Urinary bladder (tissue), 3 donors: ENCODE measurements at regions not wholly inside any gene's neighbourhood (a gene's known extent, or its start where the extent isn't known, plus 50 kb on each side); places are given as distances from the start of the nearest gene placed in this dataset.

Experiments
- DNase-seq: peaks from one replicate; pipeline ENCODE4 v3.0.0-alpha.2; 2015; ENCODE audit errors: extremely low spot score
- H3K27ac ChIP-seq: one replicate; pipeline ENCODE4 v1.5.1; 2013; ENCODE audit warnings: low read depth, mild to moderate bottlenecking, moderate library complexity
- H3K36me3 ChIP-seq: one replicate; pipeline ENCODE4 v1.6.1; 2013; ENCODE audit warnings: mild to moderate bottlenecking, moderate library complexity; ENCODE audit not compliant: insufficient read depth
- H3K4me1 ChIP-seq: one replicate; pipeline ENCODE4 v1.6.1; 2013; ENCODE audit warnings: mild to moderate bottlenecking, moderate library complexity; ENCODE audit not compliant: insufficient read depth
- H3K4me3 ChIP-seq: one replicate; pipeline ENCODE4 v1.5.1; 2013; ENCODE audit warnings: low read depth, low read length
- WGBS: extraction: QIAGEN DNeasy Blood & Tissue Kit; methylation state at CpG from one replicate; pipeline ENCODE4 v1.1.7; 2013; 5-methylcytosine and 5-hydroxymethylcytosine counted together
- donor health status: healthy with polysubstance abuse.
- donor health status: healthy.

- Histone ChIP-seq H3K36me3 (no peaks in the 10 kb centered on the region), H3K4me3 (no peak overlapping the region), H3K4me1 (no peaks in the 10 kb centered on the region), H3K27ac (no peak overlapping the region)
- WGBS, result 90% methylated on average over 6 of the region's 6 CpGs
- DNase-seq, result no peak
These were observed 50.4 kb upstream of the GGTA1 start for GRCh38 chr9:121550041-121550440.

- DNase-seq, result no peak
- Histone ChIP-seq H3K4me3 (peak overlapping the region; percentile 6), H3K36me3 (no peaks in the 10 kb centered on the region), H3K27ac (no peak overlapping the region), H3K4me1 (no peaks in the 10 kb centered on the region)
- 22% methylated on average over 40 of the region's 40 CpGs for WGBS
These were observed 51.2 kb upstream of the GGTA1 start for GRCh38 chr9:121550569-121551512.

- no peaks in the 10 kb centered on the region for H3K4me1 ChIP-seq
- WGBS, result 77% methylated on average over 9 of the region's 9 CpGs
- no peak overlapping the region for H3K27ac ChIP-seq
These were observed 52.5 kb upstream of the GGTA1 start for GRCh38 chr9:121551985-121552753.

GRCh38 chr9:121556082-121556481 lies 56.4 kb upstream of the GGTA1 start:
- Histone ChIP-seq H3K27ac (no peak overlapping the region), H3K36me3 (no peaks in the 10 kb centered on the region), H3K4me1 (no peaks in the 10 kb centered on the region), H3K4me3 (no peak overlapping the region)
- no peak for DNase-seq
- 90% methylated on average over 3 of the region's 3 CpGs for WGBS

More at GRCh38 chr9:121551985-121552753, 52.5 kb upstream of the GGTA1 start:
- Histone ChIP-seq H3K4me3 (no peak overlapping the region), H3K36me3 (no peaks in the 10 kb centered on the region)
- no peak for DNase-seq

GRCh38 chr9:121556580-121556979 lies 56.9 kb upstream of the GGTA1 start:
- no peaks in the 10 kb centered on the region for H3K4me1 ChIP-seq
- H3K27ac ChIP-seq, result no peak overlapping the region
- H3K4me3 ChIP-seq, result no peak overlapping the region
- WGBS, result 20% methylated on average over 5 of the region's 5 CpGs
- DNase-seq, result no peak
- H3K36me3 ChIP-seq, result no peaks in the 10 kb centered on the region

- 7% methylated on average over 15 of the region's 15 CpGs for WGBS
- peak overlapping the region; percentile 70 for H3K27ac ChIP-seq
- peak; percentile 59 for DNase-seq
- no peaks in the 10 kb centered on the region for H3K36me3 ChIP-seq
- H3K4me3 ChIP-seq, result no peak overlapping the region
- H3K4me1 ChIP-seq, result no peaks in the 10 kb centered on the region
These were observed 58.2 kb upstream of the GGTA1 start for GRCh38 chr9:121557581-121558447.

- Histone ChIP-seq H3K4me1 (no peaks in the 10 kb centered on the region), H3K36me3 (no peaks in the 10 kb centered on the region), H3K4me3 (no peak overlapping the region), H3K27ac (no peak overlapping the region)
- WGBS, result 52% methylated on average over 7 of the region's 7 CpGs
- DNase-seq, result no peak
These were observed 58.8 kb upstream of the GGTA1 start for GRCh38 chr9:121558473-121558872.

- H3K4me3 ChIP-seq, result no peak overlapping the region
- H3K4me1 ChIP-seq, result no peaks in the 10 kb centered on the region
- no peaks in the 10 kb centered on the region for H3K36me3 ChIP-seq
- DNase-seq, result no peak
- H3K27ac ChIP-seq, result no peak overlapping the region
- 94% methylated on average over 7 of the region's 7 CpGs for WGBS
These were observed 59.5 kb upstream of the GGTA1 start for GRCh38 chr9:121559183-121559582.

GRCh38 chr9:121560921-121561320 lies 61.3 kb upstream of the GGTA1 start:
- DNase-seq, result no peak

GRCh38 chr9:121561385-121562222 lies 62.0 kb upstream of the GGTA1 start:
- Histone ChIP-seq H3K4me3 (no peak overlapping the region), H3K27ac (no peak overlapping the region), H3K4me1 (no peaks in the 10 kb centered on the region), H3K36me3 (no peaks in the 10 kb centered on the region)
- WGBS, result 88% methylated on average over 7 of the region's 7 CpGs
- DNase-seq, result no peak

More at GRCh38 chr9:121560921-121561320, 61.3 kb upstream of the GGTA1 start:
- H3K4me1 ChIP-seq, result no peaks in the 10 kb centered on the region
- no peaks in the 10 kb centered on the region for H3K36me3 ChIP-seq
- no peak overlapping the region for H3K27ac ChIP-seq
- WGBS, result 85% methylated on average over 11 of the region's 11 CpGs
- no peak overlapping the region for H3K4me3 ChIP-seq

- no peak overlapping the region for H3K4me3 ChIP-seq
- H3K4me1 ChIP-seq, result no peaks in the 10 kb centered on the region
- no peak for DNase-seq
- H3K36me3 ChIP-seq, result no peaks in the 10 kb centered on the region
- H3K27ac ChIP-seq, result no peak overlapping the region
- 90% methylated on average over 6 of the region's 6 CpGs for WGBS
These were observed 62.7 kb upstream of the GGTA1 start for GRCh38 chr9:121562301-121562700.

GRCh38 chr9:121563425-121563824 lies 63.8 kb upstream of the GGTA1 start:
- WGBS, result 96% methylated on average over 8 of the region's 8 CpGs
- H3K4me3 ChIP-seq, result no peak overlapping the region

More at GRCh38 chr9:121563425-121563824, 63.8 kb upstream of the GGTA1 start:
- Histone ChIP-seq H3K4me1 (no peaks in the 10 kb centered on the region), H3K27ac (no peak overlapping the region), H3K36me3 (no peaks in the 10 kb centered on the region)
- no peak for DNase-seq
